ENCODE measurements at regions not wholly inside any gene's neighbourhood (a gene's known extent, or its start where the extent isn't known, plus 50 kb on each side); places are given as distances from the start of the nearest gene placed in this dataset.

GRCh38 chr6:24991810-24992467, 56.2 kb upstream of the RIPOR2 start:
- RAD21 ChIA-PET (ENCODE audit: unreplicated experiment): interaction anchor here (0.6 to 5.8 kb wide), 55 partner anchors 10 to 469 kb away, joined by 3 to 229 read pairs (median 7); partner anchors contain the start of gene RIPOR2
- TF ChIP-seq ZNF687 (IDR thresholded peaks at IDR 0.05) (peak; percentile 76; the same call in 1 of the 2 replicates), PAX8 (IDR thresholded peaks at IDR 0.05) (no peak), SPI1 (IDR thresholded peaks at IDR 0.05; ENCODE audit: borderline replicate concordance, insufficient read depth, low read depth, low read length) (no peak), HDAC6 (IDR thresholded peaks at IDR 0.05; ENCODE audit: unreplicated experiment) (no peak), BCL11A (IDR thresholded peaks at IDR 0.05; ENCODE audit: low read depth, low read length) (no peak), ATF2 (IDR thresholded peaks at IDR 0.05; ENCODE audit: low read length) (no peak), RAD51 (IDR thresholded peaks at IDR 0.05) (peak; percentile 43; the same call in 1 of the 2 replicates), LARP7 (IDR thresholded peaks at IDR 0.05) (0 out of 2 replicates have a peak, but pooled peaks have one; percentile 38), ZNF217 (IDR thresholded peaks at IDR 0.05) (no peak), BHLHE40 (IDR thresholded peaks at IDR 0.05; ENCODE audit: borderline replicate concordance in 1 of 2, low read depth in 2 of 2, low read length in 1 of 2) (no peak), MYC (IDR thresholded peaks at IDR 0.05; ENCODE audit: insufficient read depth, insufficient read length, insufficient replicate concordance, low read length, severe bottlenecking) (no peak), CEBPB (IDR thresholded peaks at IDR 0.05; ENCODE audit: borderline replicate concordance in 1 of 2, low read depth in 2 of 2, low read length in 2 of 2) (no peak), RUNX3 (IDR thresholded peaks at IDR 0.05; ENCODE audit: low read length) (no peak), ZNF384 (IDR thresholded peaks at IDR 0.05; ENCODE audit: borderline replicate concordance, low read depth, low read length) (no peak), SREBF2 (IDR thresholded peaks at IDR 0.05; ENCODE audit: low read length) (no peak), SREBF1 (IDR thresholded peaks at IDR 0.05; ENCODE audit: low read length) (no peak), EP300 (IDR thresholded peaks at IDR 0.05; ENCODE audit: borderline replicate concordance in 1 of 2, control insufficient read depth in 1 of 2, low read depth in 2 of 2, low read length in 2 of 2) (no peak)

More at GRCh38 chr6:24991810-24992467, 56.2 kb upstream of the RIPOR2 start:
- Histone ChIP-seq H3K9ac (ENCODE audit: control insufficient read depth, insufficient read depth, low read length) (no peak overlapping the region), H3K36me3 (ENCODE audit: control insufficient read depth in 2 of 2, insufficient read depth in 2 of 2, low read length in 1 of 2) (no peaks in the 10 kb centered on the region), H3K4me1 (ENCODE audit: control insufficient read depth, insufficient read depth, low read length) (peaks cover 6% of the 10 kb centered on the region), H3K27me3 (replicated peaks in 1 of 2; ENCODE audit: control insufficient read depth in 2 of 2, insufficient read depth in 2 of 2, low read length in 1 of 2) (no peaks in the 10 kb centered on the region), H4K20me1 (ENCODE audit: control insufficient read depth, insufficient read depth) (no peaks in the 10 kb centered on the region), H3K4me2 (ENCODE audit: control insufficient read depth, insufficient read depth) (0 out of 2 replicates have a peak overlapping the region, but pooled peaks have one; percentile 15), H3K9me3 (replicated peaks; ENCODE audit: control insufficient read depth, insufficient read depth, low read length) (no peaks in the 10 kb centered on the region; the same call in 2 of the 3 replicates), H2AFZ (ENCODE audit: control insufficient read depth, low read depth, low read length) (peak overlapping the region; percentile 45), H3K4me3 (no peak overlapping the region), H3K27ac (ENCODE audit: control insufficient read depth, insufficient read depth) (no peak overlapping the region), H3K79me2 (ENCODE audit: control insufficient read depth, insufficient read depth, low read length) (no peaks in the 10 kb centered on the region)
- 46% methylated on average over 5 of the region's 5 CpGs for WGBS (ENCODE audit: insufficient coverage, insufficient replicate concordance, low lambda C conversion rate, missing lambda C conversion rate)
- intact Hi-C loops (cut with micrococcal nuclease; ENCODE audit: unreplicated experiment) (loop anchor here (1.0 to 5.0 kb wide), 4 partner anchors 56 to 136 kb away; no protein-coding TSS in a partner anchor), in situ Hi-C loops (cut with MboI) (no loop called here)
- DNase-seq (ENCODE audit: low read depth, low spot score): peak; percentile 54
- ChIA-PET CTCF (interaction anchor here (0.7 to 10.6 kb wide), 68 partner anchors 8 to 469 kb away, joined by 3 to 376 read pairs (median 7); partner anchors contain the start of gene RIPOR2), POLR2A (interaction anchor here (0.6 to 2.8 kb wide), 11 partner anchors 17 to 378 kb away, joined by 3 to 20 read pairs (median 3); partner anchors contain the start of gene RIPOR2), SMC1A (ENCODE audit: uncharacterized antibody, unreplicated experiment) (interaction anchor here (0.6 to 10.5 kb wide), 69 partner anchors 8 to 481 kb away, joined by 3 to 299 read pairs (median 5); partner anchors contain the start of gene RIPOR2)
- no TSS peak for BruUV-seq (replicated peaks)
- peak; percentile 99 for FAIRE-seq
- peak; percentile 98 for ATAC-seq

Data from GM12878 (cell line).